HEK293 (cell line): ENCODE measurements at regions not wholly inside any gene's neighbourhood (a gene's known extent, or its start where the extent isn't known, plus 50 kb on each side); places are given as distances from the start of the nearest gene placed in this dataset.

Experiments used
- CTCF ChIA-PET: fragments of 350-600 bp; formaldehyde crosslinking; extraction: SDS; loops from one replicate; lab custom pipeline; 2021; ENCODE audit warnings: antibody characterized with exemption; lab: Yijun Ruan, JAX
- POLR2A ChIA-PET: fragments of 300-600 bp; formaldehyde crosslinking; extraction: SDS; loops from one replicate; lab custom pipeline; 2020; ENCODE audit warnings: antibody characterized with exemption, inconsistent platforms; lab: Yijun Ruan, JAX
- H3K27ac ChIP-seq: fragments of 200-500 bp; sonication (Bioruptor generic); 2 replicates; pipeline ENCODE4 v1.5.1; 2014; ENCODE audit warnings: low read depth, low read length, control low read depth, inconsistent platforms; ENCODE audit errors: extremely low read depth
- H3K36me3 ChIP-seq, 2 experiments: fragments of 200-500 bp in 1 of 2; sonication (Bioruptor generic) in 1 of 2; 1 replicate in 1 of 2; 2 replicates in 1 of 2; pipeline ENCODE4 v1.5.1; 2014 to 2017; ENCODE audit warnings: inconsistent platforms in 2 of 2, low read length in 2 of 2; ENCODE audit not compliant: control insufficient read depth in 2 of 2, insufficient read depth in 1 of 2
- H3K4me1 ChIP-seq: fragments of 200-500 bp; sonication (Bioruptor generic); 2 replicates; pipeline ENCODE4 v1.5.1; 2014; ENCODE audit warnings: mild to moderate bottlenecking, low read length, inconsistent platforms; ENCODE audit not compliant: control insufficient read depth, insufficient read depth
- H3K4me3 ChIP-seq: 2 replicates; pipeline ENCODE4 v1.5.1; 2011; ENCODE audit warnings: low read depth, mild to moderate bottlenecking, control low read depth, low read length, moderate library complexity
- H3K9me3 ChIP-seq: fragments of 200-500 bp; sonication (Bioruptor generic); 2 replicates; pipeline ENCODE4 v1.5.1; 2014; ENCODE audit warnings: low read depth, low read length, inconsistent platforms; ENCODE audit not compliant: control insufficient read depth, insufficient read depth
- BCL6B ChIP-seq: fragments of 450-650 bp; formaldehyde crosslinking; IDR thresholded peaks from 2 replicates; pipeline ENCODE4 v1.5.1; 2017; ENCODE audit warnings: missing biosample characterization, missing genetic modification characterization
- HOXA7 ChIP-seq: sonication (generic); formaldehyde crosslinking; IDR thresholded peaks from 2 replicates; pipeline ENCODE4 v1.8.1; 2022; ENCODE audit warnings: missing genetic modification reagents, borderline replicate concordance
- HOXC10 ChIP-seq: sonication (generic); formaldehyde crosslinking; IDR thresholded peaks from 2 replicates; pipeline ENCODE4 v1.8.1; 2023; ENCODE audit warnings: mild to moderate bottlenecking, missing genetic modification reagents
- PRDM4 ChIP-seq: fragments of 450-650 bp; formaldehyde crosslinking; IDR thresholded peaks from 2 replicates; pipeline ENCODE4 v1.5.1; 2017; ENCODE audit warnings: missing biosample characterization, missing genetic modification characterization
- SCRT1 ChIP-seq: fragments of 450-650 bp; formaldehyde crosslinking; IDR thresholded peaks from 2 replicates; pipeline ENCODE4 v1.5.1; 2016; ENCODE audit warnings: missing biosample characterization, missing genetic modification characterization, borderline replicate concordance
- SETDB1 ChIP-seq: IDR thresholded peaks from one replicate; pipeline ENCODE4 v1.6.1; 2017; ENCODE audit warnings: mild to moderate bottlenecking, low read length, moderate library complexity, mixed read lengths; ENCODE audit not compliant: insufficient read length
- ZBTB1 ChIP-seq: fragments of 450-650 bp; formaldehyde crosslinking; IDR thresholded peaks from 2 replicates; pipeline ENCODE4 v1.5.1; 2016; ENCODE audit warnings: missing biosample characterization, missing genetic modification characterization
- ZBTB26 ChIP-seq: fragments of 450-650 bp; formaldehyde crosslinking; optimal IDR thresholded peaks from 2 replicates; pipeline ENCODE3; 2016; ENCODE audit warnings: missing biosample characterization, mild to moderate bottlenecking, missing genetic modification characterization
- ZBTB44 ChIP-seq: fragments of 450-650 bp; IDR thresholded peaks from 2 replicates; pipeline ENCODE4 v1.5.1; 2018; ENCODE audit warnings: missing biosample characterization, mild to moderate bottlenecking, missing genetic modification characterization
- ZNF311 ChIP-seq: fragments of 450-650 bp; formaldehyde crosslinking; IDR thresholded peaks from 2 replicates; pipeline ENCODE4 v1.5.1; 2017; ENCODE audit warnings: missing biosample characterization, missing genetic modification characterization, borderline replicate concordance
- ZNF335 ChIP-seq: fragments of 450-650 bp; formaldehyde crosslinking; conservative IDR thresholded peaks from 2 replicates; pipeline ENCODE4 v1.5.1; 2016; ENCODE audit warnings: missing biosample characterization, missing genetic modification characterization
- ZNF341 ChIP-seq: fragments of 450-650 bp; formaldehyde crosslinking; IDR thresholded peaks from 2 replicates; pipeline ENCODE4; 2016; ENCODE audit warnings: low read depth, missing biosample characterization, missing genetic modification characterization
- ZNF404 ChIP-seq: fragments of 450-650 bp; formaldehyde crosslinking; IDR thresholded peaks from 2 replicates; pipeline ENCODE4 v1.5.1; 2017; ENCODE audit warnings: missing biosample characterization, missing genetic modification characterization
- ZNF513 ChIP-seq: fragments of 450-650 bp; IDR thresholded peaks from 2 replicates; pipeline ENCODE4 v1.5.1; 2018; ENCODE audit warnings: missing biosample characterization, missing genetic modification characterization
- ZNF561 ChIP-seq: fragments of 450-650 bp; IDR thresholded peaks from 2 replicates; pipeline ENCODE4 v1.5.1; 2018; ENCODE audit warnings: missing biosample characterization, missing genetic modification characterization, borderline replicate concordance
- ZNF623 ChIP-seq: fragments of 450-650 bp; formaldehyde crosslinking; IDR thresholded peaks from 2 replicates; pipeline ENCODE4 v1.5.1; 2016; ENCODE audit warnings: missing biosample characterization, missing genetic modification characterization
- ZNF830 ChIP-seq: fragments of 450-650 bp; IDR thresholded peaks from 2 replicates; pipeline ENCODE4 v1.5.0; 2018; ENCODE audit warnings: missing biosample characterization, missing genetic modification characterization, low read depth, mild to moderate bottlenecking, moderate library complexity
- ZSCAN30 ChIP-seq: fragments of 450-650 bp; IDR thresholded peaks from 2 replicates; pipeline ENCODE4 v1.5.1; 2018; ENCODE audit warnings: missing biosample characterization, mild to moderate bottlenecking, missing genetic modification characterization, moderate library complexity
- ZSCAN5A ChIP-seq: fragments of 450-650 bp; formaldehyde crosslinking; IDR thresholded peaks from 2 replicates; pipeline ENCODE4 v1.5.1; 2016; ENCODE audit warnings: missing biosample characterization, missing genetic modification characterization

GRCh38 chr7:50156163-50156562 lies 63.1 kb upstream of the ZPBP start:
- Histone ChIP-seq H3K4me1 (no peaks in the 10 kb centered on the region), H3K36me3 (no peaks in the 10 kb centered on the region)
- POLR2A ChIA-PET, result no interaction called here
- no peak for TF ChIP-seq HOXC10 (CRISPR knock-in tag)
- no peak for TF ChIP-seq ZNF404 (tag by site-specific recombination)
- no peak for TF ChIP-seq SETDB1
- no peak for TF ChIP-seq ZNF513 (tag by site-specific recombination)
- TF ChIP-seq SCRT1 (tag by site-specific recombination), result no peak
- no peak for TF ChIP-seq ZBTB26 (tag by site-specific recombination)
- TF ChIP-seq, all 188 proteins: peak for 0
- H3K27ac ChIP-seq, result no peak overlapping the region
- no peaks in the 10 kb centered on the region for H3K9me3 ChIP-seq
- CTCF ChIA-PET, result interaction anchor here (1.2 kb wide), 1 partner anchor 14 kb away, joined by 3 read pairs; no protein-coding TSS in a partner anchor
- no peak overlapping the region for H3K4me3 ChIP-seq

GRCh38 chr7:50155755-50156154 lies 62.7 kb upstream of the ZPBP start:
- TF ChIP-seq PRDM4 (no peak), ZBTB44 (tag by site-specific recombination) (no peak), ZNF623 (tag by site-specific recombination) (no peak), ZNF830 (no peak), ZNF311 (tag by site-specific recombination) (no peak), BCL6B (no peak)
- H3K9me3 ChIP-seq, result no peaks in the 10 kb centered on the region
- H3K36me3 ChIP-seq, result no peaks in the 10 kb centered on the region
- CTCF ChIA-PET, result interaction anchor here (1.2 kb wide), 1 partner anchor 14 kb away, joined by 3 read pairs; no protein-coding TSS in a partner anchor
- H3K4me1 ChIP-seq, result no peaks in the 10 kb centered on the region
- no peak overlapping the region for H3K4me3 ChIP-seq
- no peak overlapping the region for H3K27ac ChIP-seq
- POLR2A ChIA-PET, result no interaction called here

GRCh38 chr7:50153995-50154394 lies 60.9 kb upstream of the ZPBP start:
- Histone ChIP-seq H3K4me3 (no peak overlapping the region), H3K27ac (no peak overlapping the region), H3K4me1 (no peaks in the 10 kb centered on the region), H3K36me3 (no peaks in the 10 kb centered on the region), H3K9me3 (no peaks in the 10 kb centered on the region)
- ChIA-PET CTCF (interaction anchor here (1.7 kb wide), 1 partner anchor 264 kb away, joined by 3 read pairs; no protein-coding TSS in a partner anchor), POLR2A (no interaction called here)
- TF ChIP-seq ZSCAN5A (tag by site-specific recombination), result no peak
- TF ChIP-seq ZNF561 (tag by site-specific recombination), result no peak
- no peak for TF ChIP-seq ZSCAN30
- TF ChIP-seq ZBTB1 (tag by site-specific recombination), result no peak
- no peak for TF ChIP-seq HOXA7 (CRISPR knock-in tag)
- no peak for TF ChIP-seq ZNF341 (tag by site-specific recombination)
- TF ChIP-seq ZNF335 (tag by site-specific recombination), result no peak
